ENCODE measurements at regions not wholly inside any gene's neighbourhood (a gene's known extent, or its start where the extent isn't known, plus 50 kb on each side); places are given as distances from the start of the nearest gene placed in this dataset.

GRCh38 chr5:155507363-155507762 is 493.8 kb downstream of the KIF4B start:
- TF ChIP-seq MYC (IDR thresholded peaks at IDR 0.05; ENCODE audit: low read depth, low read length) (no peak), MYC (CRISPR knock-in tag; IDR thresholded peaks at IDR 0.05; ENCODE audit: borderline replicate concordance, low read depth) (no peak), POLR2A (conservative IDR thresholded peaks at IDR 0.05) (no peak), USF1 (CRISPR knock-in tag; IDR thresholded peaks at IDR 0.05) (no peak), CGGBP1 (CRISPR knock-in tag; IDR thresholded peaks at IDR 0.05) (no peak), JUN (IDR thresholded peaks at IDR 0.05; ENCODE audit: borderline replicate concordance, low read depth, low read length) (no peak), JUN (CRISPR knock-in tag; IDR thresholded peaks at IDR 0.05; ENCODE audit: borderline replicate concordance) (no peak), FOXJ3 (CRISPR knock-in tag; IDR thresholded peaks at IDR 0.05) (no peak)
